ENCODE measurements at regions not wholly inside any gene's neighbourhood (a gene's known extent, or its start where the extent isn't known, plus 50 kb on each side); places are given as distances from the start of the nearest gene placed in this dataset.
"Not testable (repeated sequence)": the region's sequence is repeated elsewhere in the genome, so short reads cannot be mapped to it uniquely, and the experiment has no call there.

- Mint-ChIP-seq H3K27me3 (ENCODE audit: low read depth) (no peaks in the 10 kb centered on the region), H3K4me1 (no peaks in the 10 kb centered on the region), H3K4me3 (no peak overlapping the region), H3K36me3 (no peaks in the 10 kb centered on the region), H3K27ac (no peak overlapping the region), H3K9me3 (no peaks in the 10 kb centered on the region)
- no peak for TF ChIP-seq CTCF (IDR thresholded peaks at IDR 0.05; ENCODE audit: unreplicated experiment)
- no peak for DNase-seq (ENCODE audit: low spot score in 2 of 2, unreplicated experiment in 2 of 2)
These were observed 958.5 kb downstream of the CNTNAP5 start for GRCh38 chr2:124983595-124983994.

GRCh38 chr2:124985270-124985669, 960.2 kb downstream of the CNTNAP5 start:
- Mint-ChIP-seq H3K9me3 (no peaks in the 10 kb centered on the region), H3K27me3 (ENCODE audit: low read depth) (no peaks in the 10 kb centered on the region), H3K27ac (no peak overlapping the region)

GRCh38 chr2:124986136-124986535, 961.0 kb downstream of the CNTNAP5 start:
- Mint-ChIP-seq H3K27me3 (ENCODE audit: low read depth) (no peaks in the 10 kb centered on the region), H3K27ac (no peak overlapping the region), H3K36me3 (no peaks in the 10 kb centered on the region), H3K4me3 (no peak overlapping the region), H3K4me1 (no peaks in the 10 kb centered on the region), H3K9me3 (no peaks in the 10 kb centered on the region)
- DNase-seq (ENCODE audit: low spot score in 2 of 2, unreplicated experiment in 2 of 2), result no peak
- TF ChIP-seq CTCF (IDR thresholded peaks at IDR 0.05; ENCODE audit: unreplicated experiment), result no peak

More at GRCh38 chr2:124985270-124985669, 960.2 kb downstream of the CNTNAP5 start:
- DNase-seq (ENCODE audit: low spot score in 2 of 2, unreplicated experiment in 2 of 2), result no peak
- Mint-ChIP-seq H3K4me3 (no peak overlapping the region), H3K4me1 (no peaks in the 10 kb centered on the region), H3K36me3 (no peaks in the 10 kb centered on the region)
- no peak for TF ChIP-seq CTCF (IDR thresholded peaks at IDR 0.05; ENCODE audit: unreplicated experiment)

- not testable (repeated sequence) for H3K36me3 Mint-ChIP-seq; H3K4me1 Mint-ChIP-seq; H3K27me3 Mint-ChIP-seq (ENCODE audit: low read depth); H3K4me3 Mint-ChIP-seq; DNase-seq (ENCODE audit: low spot score in 2 of 2, unreplicated experiment in 2 of 2); H3K9me3 Mint-ChIP-seq
- H3K27ac Mint-ChIP-seq, result peak overlapping the region; percentile 39
These were observed 961.8 kb downstream of the CNTNAP5 start for GRCh38 chr2:124986870-124987269.

- H3K4me1 Mint-ChIP-seq; H3K27me3 Mint-ChIP-seq (ENCODE audit: low read depth); DNase-seq (ENCODE audit: low spot score in 2 of 2, unreplicated experiment in 2 of 2); H3K27ac Mint-ChIP-seq; H3K4me3 Mint-ChIP-seq; H3K9me3 Mint-ChIP-seq; H3K36me3 Mint-ChIP-seq: not testable (repeated sequence)
These were observed 962.3 kb downstream of the CNTNAP5 start for GRCh38 chr2:124987436-124987835.

GRCh38 chr2:124988111-124988510, 963.0 kb downstream of the CNTNAP5 start:
- H3K9me3 Mint-ChIP-seq, result peaks cover 6% of the 10 kb centered on the region
- no peak for DNase-seq (ENCODE audit: low spot score in 2 of 2, unreplicated experiment in 2 of 2)
- no peaks in the 10 kb centered on the region for H3K4me1 Mint-ChIP-seq
- H3K36me3 Mint-ChIP-seq, result peaks cover 3% of the 10 kb centered on the region
- H3K4me3 Mint-ChIP-seq, result no peak overlapping the region
- no peaks in the 10 kb centered on the region for H3K27me3 Mint-ChIP-seq (ENCODE audit: low read depth)
- H3K27ac Mint-ChIP-seq, result no peak overlapping the region
- no peak for TF ChIP-seq CTCF (IDR thresholded peaks at IDR 0.05; ENCODE audit: unreplicated experiment)

GRCh38 chr2:124988794-124989193, 963.7 kb downstream of the CNTNAP5 start:
- Mint-ChIP-seq H3K4me1 (no peaks in the 10 kb centered on the region), H3K27ac (peak overlapping the region; percentile 41), H3K4me3 (no peak overlapping the region), H3K27me3 (ENCODE audit: low read depth) (no peaks in the 10 kb centered on the region), H3K36me3 (peaks cover 3% of the 10 kb centered on the region), H3K9me3 (peaks cover 7% of the 10 kb centered on the region)
- no peak for DNase-seq (ENCODE audit: low spot score in 2 of 2, unreplicated experiment in 2 of 2)
- TF ChIP-seq CTCF (IDR thresholded peaks at IDR 0.05; ENCODE audit: unreplicated experiment), result no peak
